ENCODE measurements at regions not wholly inside any gene's neighbourhood (a gene's known extent, or its start where the extent isn't known, plus 50 kb on each side); places are given as distances from the start of the nearest gene placed in this dataset.

- TF ChIP-seq AFF4 (CRISPR knock-in tag; IDR thresholded peaks at IDR 0.05; ENCODE audit: borderline replicate concordance) (no peak), CTCF (IDR thresholded peaks at IDR 0.05) (no peak)
Measured at GRCh38 chr13:40878823-40879222, 89.4 kb downstream of the SLC25A15 start.

All from WTC11 (cell line).